ENCODE measurements at regions not wholly inside any gene's neighbourhood (a gene's known extent, or its start where the extent isn't known, plus 50 kb on each side); places are given as distances from the start of the nearest gene placed in this dataset.

DNA sequence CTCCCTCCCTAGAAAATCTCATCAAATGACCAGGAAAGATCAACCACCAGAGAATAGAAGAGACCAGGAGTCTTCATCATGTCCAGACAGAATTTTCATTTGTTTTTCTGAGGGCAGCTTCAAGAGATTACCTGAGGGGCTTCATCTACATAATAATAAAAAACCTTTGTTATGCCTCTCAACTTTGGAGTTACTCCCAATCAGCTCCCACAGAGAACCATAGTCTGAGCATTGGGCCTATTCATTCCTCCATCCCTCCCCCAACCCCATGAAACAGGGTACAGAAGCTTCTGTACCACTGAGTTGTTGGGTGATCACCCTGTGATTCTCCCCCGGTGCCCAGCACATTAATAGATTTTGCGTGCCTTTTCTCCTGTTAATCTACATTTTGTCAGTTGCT, 53.3 kb upstream of the PRRC2C start:
- no peak for DNase-seq (ENCODE audit: low spot score)
- Histone ChIP-seq H3K27me3 (no peaks in the 10 kb centered on the region), H3K27ac (no peak overlapping the region), H3K36me3 (no peaks in the 10 kb centered on the region), H3K4me3 (no peak overlapping the region), H3K4me1 (no peaks in the 10 kb centered on the region), H3K9me3 (no peaks in the 10 kb centered on the region)
- TF ChIP-seq, protein P1, sequence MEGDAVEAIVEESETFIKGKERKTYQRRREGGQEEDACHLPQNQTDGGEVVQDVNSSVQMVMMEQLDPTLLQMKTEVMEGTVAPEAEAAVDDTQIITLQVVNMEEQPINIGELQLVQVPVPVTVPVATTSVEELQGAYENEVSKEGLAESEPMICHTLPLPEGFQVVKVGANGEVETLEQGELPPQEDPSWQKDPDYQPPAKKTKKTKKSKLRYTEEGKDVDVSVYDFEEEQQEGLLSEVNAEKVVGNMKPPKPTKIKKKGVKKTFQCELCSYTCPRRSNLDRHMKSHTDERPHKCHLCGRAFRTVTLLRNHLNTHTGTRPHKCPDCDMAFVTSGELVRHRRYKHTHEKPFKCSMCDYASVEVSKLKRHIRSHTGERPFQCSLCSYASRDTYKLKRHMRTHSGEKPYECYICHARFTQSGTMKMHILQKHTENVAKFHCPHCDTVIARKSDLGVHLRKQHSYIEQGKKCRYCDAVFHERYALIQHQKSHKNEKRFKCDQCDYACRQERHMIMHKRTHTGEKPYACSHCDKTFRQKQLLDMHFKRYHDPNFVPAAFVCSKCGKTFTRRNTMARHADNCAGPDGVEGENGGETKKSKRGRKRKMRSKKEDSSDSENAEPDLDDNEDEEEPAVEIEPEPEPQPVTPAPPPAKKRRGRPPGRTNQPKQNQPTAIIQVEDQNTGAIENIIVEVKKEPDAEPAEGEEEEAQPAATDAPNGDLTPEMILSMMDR (IDR thresholded peaks at IDR 0.05): no peak

DNA sequence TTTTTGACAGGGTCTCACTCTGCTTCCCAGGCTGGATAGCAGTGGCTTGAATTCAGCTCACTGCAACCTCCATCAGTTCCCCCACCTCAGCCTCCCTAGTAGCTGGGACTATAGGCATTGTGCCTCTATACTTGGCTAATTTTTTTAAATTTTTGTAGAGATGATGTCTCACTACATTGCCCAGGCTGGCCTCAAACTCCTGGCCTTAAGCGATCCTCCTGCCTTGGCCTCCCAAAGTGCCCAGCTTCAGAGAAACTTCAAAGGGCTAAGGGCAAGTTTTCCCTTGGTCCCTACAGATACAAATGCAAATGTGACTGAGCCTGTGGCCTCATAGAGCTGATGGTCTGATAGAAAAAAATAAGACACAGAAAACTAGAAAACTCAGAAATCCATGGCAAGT, 52.9 kb upstream of the PRRC2C start:
- no peak for DNase-seq (ENCODE audit: low spot score)
- TF ChIP-seq, protein P1 (IDR thresholded peaks at IDR 0.05): no peak
- no peak overlapping the region for H3K27ac ChIP-seq

DNA sequence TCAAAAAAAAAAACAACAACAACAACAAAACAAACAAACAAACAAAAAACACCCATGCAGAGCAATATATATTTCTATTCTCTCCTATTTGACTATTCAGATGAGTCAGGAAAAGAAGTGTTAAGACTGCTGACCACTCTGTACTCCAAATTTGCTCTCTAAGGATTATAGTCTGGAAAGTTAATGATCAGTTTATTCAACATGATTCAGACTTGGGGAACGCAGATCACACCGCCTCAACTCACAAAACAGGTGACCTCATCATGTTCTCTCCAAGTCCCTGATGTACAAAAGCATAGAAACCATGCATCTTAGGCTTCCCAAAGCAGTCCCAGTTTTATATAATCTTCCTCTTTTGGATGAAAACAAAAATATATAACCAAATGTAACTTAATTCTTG, 51.9 kb upstream of the PRRC2C start:
- Histone ChIP-seq H3K36me3 (no peaks in the 10 kb centered on the region), H3K27me3 (no peaks in the 10 kb centered on the region), H3K9me3 (no peaks in the 10 kb centered on the region), H3K27ac (no peak overlapping the region), H3K4me1 (no peaks in the 10 kb centered on the region), H3K4me3 (no peak overlapping the region)
- TF ChIP-seq, protein P1 (IDR thresholded peaks at IDR 0.05): no peak
- DNase-seq (ENCODE audit: low spot score): no peak

More for the DNA sequence above, 52.9 kb upstream of the PRRC2C start:
- no peak overlapping the region for H3K4me3 ChIP-seq
- no peaks in the 10 kb centered on the region for H3K27me3 ChIP-seq
- H3K4me1 ChIP-seq: no peaks in the 10 kb centered on the region
- H3K36me3 ChIP-seq: no peaks in the 10 kb centered on the region
- no peaks in the 10 kb centered on the region for H3K9me3 ChIP-seq

DNA sequence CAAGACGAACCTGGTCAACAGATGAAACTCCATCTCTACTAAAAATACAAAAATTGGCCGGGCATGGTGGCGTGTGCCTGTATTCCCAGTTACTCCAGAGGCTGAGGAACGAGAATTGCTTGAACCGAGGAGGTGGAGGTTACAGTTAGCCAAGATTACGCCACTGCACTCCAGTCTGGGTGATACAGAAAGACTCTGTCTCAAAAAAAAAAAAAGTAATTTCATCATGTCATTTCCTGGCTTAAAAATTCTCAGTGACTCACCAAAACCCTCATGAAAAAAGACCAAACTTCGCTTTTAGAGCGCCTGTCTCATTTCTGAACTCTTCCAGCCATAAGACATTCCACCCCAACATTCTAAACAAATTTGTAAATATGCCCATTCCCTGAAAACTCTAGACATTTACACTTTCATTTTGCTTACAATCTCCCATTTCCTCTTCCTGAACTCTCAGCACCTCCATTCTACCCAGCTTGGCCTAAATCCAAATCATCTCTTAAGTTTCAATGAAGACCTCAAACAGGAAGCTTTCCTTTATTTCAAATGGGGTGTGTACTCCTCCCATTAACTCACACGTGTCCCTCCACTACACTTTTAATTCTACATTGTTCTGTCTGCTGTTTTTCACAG, 50.5 kb upstream of the PRRC2C start:
- peak; percentile 73 for DNase-seq (ENCODE audit: low spot score)
- Histone ChIP-seq H3K4me3 (no peak overlapping the region), H3K9me3 (no peaks in the 10 kb centered on the region), H3K36me3 (no peaks in the 10 kb centered on the region), H3K27ac (peak overlapping the region; percentile 67 to 73), H3K4me1 (no peaks in the 10 kb centered on the region), H3K27me3 (no peaks in the 10 kb centered on the region)
- TF ChIP-seq, protein P1 (IDR thresholded peaks at IDR 0.05): no peak
